ENCODE measurements at regions not wholly inside any gene's neighbourhood (a gene's known extent, or its start where the extent isn't known, plus 50 kb on each side); places are given as distances from the start of the nearest gene placed in this dataset.

GRCh38 chr15:70248116-70249025, 150.7 kb upstream of the TLE3 start:
- BruUV-seq (replicated peaks) = no TSS peak
- DNase-seq (ENCODE audit: low read depth, low spot score) (no peak), ATAC-seq (peak; percentile 71)
- TF ChIP-seq MAX (IDR thresholded peaks at IDR 0.05) = no peak
- 0 out of 2 replicates have a peak, but pooled peaks have one; percentile 14 for TF ChIP-seq EGR1 (IDR thresholded peaks at IDR 0.05; ENCODE audit: low read depth)
- TF ChIP-seq REST (IDR thresholded peaks at IDR 0.05; ENCODE audit: low read depth) = no peak
- ChIA-PET RAD21 (ENCODE audit: low non-redundant PET in 1 of 2, low total read pairs in 2 of 2, uncharacterized antibody in 2 of 2, unreplicated experiment in 2 of 2) (no interaction called here), CTCF (no interaction called here), POLR2A (no interaction called here)
- Histone ChIP-seq H3K9ac (ENCODE audit: low read length) (no peak overlapping the region), H3K79me2 (ENCODE audit: insufficient read depth, low read length) (no peaks in the 10 kb centered on the region), H3K9me2 (ENCODE audit: insufficient read depth) (no peaks in the 10 kb centered on the region), H3K4me3 (replicated peaks in 1 of 2; ENCODE audit: low read depth in 1 of 2, low read length in 2 of 2) (no peak overlapping the region), H4K20me1 (ENCODE audit: insufficient read depth) (no peaks in the 10 kb centered on the region), H3K27ac (ENCODE audit: low read depth, low read length) (no peak overlapping the region), H3K9me3 (ENCODE audit: control insufficient read depth in 1 of 2, insufficient read depth in 1 of 2, low read depth in 1 of 2, low read length in 2 of 2) (no peaks in the 10 kb centered on the region), H2AFZ (ENCODE audit: low read depth, low read length, poor library complexity, severe bottlenecking) (peak overlapping the region; percentile 4), H3K4me2 (ENCODE audit: low read length) (peak overlapping the region; percentile 23), H3K4me1 (ENCODE audit: control insufficient read depth in 1 of 2, insufficient read depth in 2 of 2, low read length in 2 of 2) (peaks cover 15 to 35% of the 10 kb centered on the region in 2 experiments), H3K27me3 (ENCODE audit: insufficient read depth, low read length) (no peaks in the 10 kb centered on the region), H3K36me3 (ENCODE audit: control insufficient read depth in 1 of 2, insufficient read depth in 2 of 2, low read length in 2 of 2) (no peaks in the 10 kb centered on the region)
- intact Hi-C loops (cut with micrococcal nuclease) = no loop called here

GRCh38 chr15:70247281-70247680, 149.6 kb upstream of the TLE3 start:
- Histone ChIP-seq H3K4me2 (ENCODE audit: low read length) (no peak overlapping the region), H3K27me3 (ENCODE audit: insufficient read depth, low read length) (no peaks in the 10 kb centered on the region), H3K4me3 (replicated peaks in 1 of 2; ENCODE audit: low read depth in 1 of 2, low read length in 2 of 2) (no peak overlapping the region), H4K20me1 (ENCODE audit: insufficient read depth) (no peaks in the 10 kb centered on the region), H3K27ac (ENCODE audit: low read depth, low read length) (no peak overlapping the region), H3K9ac (ENCODE audit: low read length) (no peak overlapping the region), H3K4me1 (ENCODE audit: control insufficient read depth in 1 of 2, insufficient read depth in 2 of 2, low read length in 2 of 2) (peaks cover 15 to 41% of the 10 kb centered on the region in 2 experiments), H3K79me2 (ENCODE audit: insufficient read depth, low read length) (no peaks in the 10 kb centered on the region), H3K9me3 (ENCODE audit: control insufficient read depth in 1 of 2, insufficient read depth in 1 of 2, low read depth in 1 of 2, low read length in 2 of 2) (no peaks in the 10 kb centered on the region), H3K9me2 (ENCODE audit: insufficient read depth) (no peaks in the 10 kb centered on the region), H2AFZ (ENCODE audit: low read depth, low read length, poor library complexity, severe bottlenecking) (no peak overlapping the region), H3K36me3 (ENCODE audit: control insufficient read depth in 1 of 2, insufficient read depth in 2 of 2, low read length in 2 of 2) (no peaks in the 10 kb centered on the region)
- no peak for DNase-seq (ENCODE audit: low read depth, low spot score)
- ChIA-PET POLR2A (no interaction called here), RAD21 (ENCODE audit: low non-redundant PET in 1 of 2, low total read pairs in 2 of 2, uncharacterized antibody in 2 of 2, unreplicated experiment in 2 of 2) (no interaction called here), CTCF (no interaction called here)
- intact Hi-C loops (cut with micrococcal nuclease) = no loop called here
- no peak for ATAC-seq
- no peak for TF ChIP-seq CTCF (IDR thresholded peaks at IDR 0.05 in 2 of 3, conservative IDR thresholded peaks at IDR 0.05 in 1 of 3; ENCODE audit: borderline replicate concordance in 1 of 3, insufficient read depth in 1 of 3, low read depth in 2 of 3, low read length in 2 of 3)
- no peak for TF ChIP-seq CBX3 (IDR thresholded peaks at IDR 0.05; ENCODE audit: low read depth)
- TF ChIP-seq RAD21 (IDR thresholded peaks at IDR 0.05; ENCODE audit: low read depth) = no peak; the same call in 1 of the 2 replicates
- TF ChIP-seq EZH2phosphoT487 (IDR thresholded peaks at IDR 0.05; ENCODE audit: borderline replicate concordance) = no peak
- TF ChIP-seq EGR1 (IDR thresholded peaks at IDR 0.05; ENCODE audit: low read depth) = no peak
- no peak for TF ChIP-seq FOSL1 (IDR thresholded peaks at IDR 0.05; ENCODE audit: low read depth)
- TF ChIP-seq EZH2 (IDR thresholded peaks at IDR 0.05) = no peak
- BruUV-seq (replicated peaks) = no TSS peak
